Glomerular visceral epithelial cell (primary cell): ENCODE measurements at regions not wholly inside any gene's neighbourhood (a gene's known extent, or its start where the extent isn't known, plus 50 kb on each side); places are given as distances from the start of the nearest gene placed in this dataset.

Source experiments
- DNase-seq: peaks from one replicate; pipeline ENCODE4 v3.0.0-alpha.2; 2016; ENCODE audit errors: extremely low spot score

DNA sequence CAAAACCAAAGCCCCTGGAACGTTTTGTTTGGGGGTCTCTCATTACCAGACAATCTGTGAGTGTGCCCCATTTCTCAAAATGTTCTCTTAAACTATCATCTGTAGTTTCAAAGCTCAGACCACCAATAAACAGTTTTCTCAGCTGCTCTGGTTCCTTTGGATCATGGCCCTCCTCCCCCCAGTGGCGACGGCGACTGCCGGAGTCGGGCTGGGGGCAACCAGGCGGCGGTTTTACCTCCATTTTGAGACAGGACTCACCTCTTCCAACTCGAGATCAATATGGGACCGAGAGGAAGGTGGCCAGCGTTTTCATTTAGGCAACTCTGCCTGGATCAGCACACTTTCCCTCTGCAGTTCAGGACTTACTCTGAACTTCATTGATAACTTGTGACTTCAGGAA lies 141.5 kb upstream of the ZNF32 start:
- no peak for DNase-seq

DNA sequence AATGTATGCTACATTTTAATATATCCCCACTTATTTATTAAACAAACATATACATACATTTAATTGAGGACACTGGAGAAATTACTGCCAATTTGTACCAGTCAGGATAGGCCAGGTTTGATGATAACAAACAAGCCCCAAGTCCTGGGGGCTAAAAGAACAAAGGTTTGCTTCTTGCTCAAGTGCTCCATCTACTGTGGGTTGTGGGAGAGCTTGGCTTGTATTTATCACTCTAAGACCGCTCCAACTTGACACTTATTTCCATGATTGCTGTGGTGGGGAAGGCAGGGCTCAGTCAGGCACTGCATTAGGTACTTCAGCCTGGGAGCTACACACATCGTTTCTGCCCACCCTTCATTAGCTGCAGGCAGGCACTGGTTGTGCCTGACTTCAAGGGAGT lies 136.6 kb upstream of the ZNF32 start:
- no peak for DNase-seq

DNA sequence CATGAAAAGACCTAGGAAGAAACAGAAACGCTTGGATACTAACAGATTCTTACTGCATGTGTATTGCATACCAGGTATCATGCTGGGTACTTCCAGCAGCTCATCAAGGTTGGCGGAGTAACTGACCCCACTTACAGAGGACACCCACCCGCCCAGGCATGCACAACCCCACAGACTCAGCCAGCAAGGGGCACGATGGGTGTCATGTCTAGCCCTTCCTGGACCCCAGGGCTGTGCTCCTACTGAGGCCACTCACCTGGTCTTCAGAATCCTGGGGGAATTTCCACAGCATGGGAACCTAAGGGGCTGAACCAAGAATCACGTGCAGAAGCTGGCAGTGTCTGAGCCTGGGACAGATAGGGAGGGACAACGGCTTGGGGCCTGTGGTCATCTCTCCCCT lies 134.1 kb upstream of the ZNF32 start:
- no peak for DNase-seq

DNA sequence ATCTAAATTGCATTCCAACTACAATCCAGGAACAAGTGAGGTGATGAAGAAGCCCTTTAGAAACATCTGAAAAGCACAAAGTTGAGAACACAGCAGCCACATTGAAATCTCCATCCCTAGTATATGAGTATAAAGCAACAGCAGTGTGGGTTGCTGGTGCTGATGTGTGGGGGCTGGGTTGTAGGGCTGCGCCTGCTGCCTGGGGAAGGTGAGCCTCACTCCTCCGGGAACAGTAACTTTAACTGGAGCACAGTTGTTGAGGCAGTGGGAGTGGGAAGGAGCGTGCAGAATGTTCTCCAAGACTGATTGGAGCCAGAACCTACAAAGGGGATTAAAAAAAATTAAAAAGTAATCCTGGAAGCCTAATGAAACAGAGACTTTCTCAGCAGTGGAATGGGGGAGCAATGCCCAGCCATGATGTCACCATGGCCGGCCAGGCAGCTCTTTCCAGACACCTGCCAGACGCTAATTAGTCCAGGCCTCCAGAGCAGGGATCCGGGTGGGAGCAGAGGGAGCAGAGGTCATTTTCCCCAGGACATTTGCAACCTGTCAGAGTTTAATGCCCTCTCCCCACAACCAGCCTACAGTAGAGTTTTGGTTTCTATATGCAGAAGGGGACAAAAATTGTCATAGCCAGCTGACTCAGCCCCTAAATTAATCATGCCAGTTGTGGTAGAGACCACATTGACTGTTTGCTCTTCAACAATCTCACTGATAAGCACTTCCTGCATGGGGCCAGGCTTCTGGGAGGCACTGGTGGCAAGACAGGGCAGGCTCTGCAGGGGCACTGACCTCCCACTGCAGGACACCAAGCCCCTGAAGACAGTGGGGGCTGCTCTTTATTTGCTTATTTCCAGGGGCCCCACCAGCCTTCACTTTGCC lies 133.0 kb upstream of the ZNF32 start:
- DNase-seq, result peak; percentile 29

DNA sequence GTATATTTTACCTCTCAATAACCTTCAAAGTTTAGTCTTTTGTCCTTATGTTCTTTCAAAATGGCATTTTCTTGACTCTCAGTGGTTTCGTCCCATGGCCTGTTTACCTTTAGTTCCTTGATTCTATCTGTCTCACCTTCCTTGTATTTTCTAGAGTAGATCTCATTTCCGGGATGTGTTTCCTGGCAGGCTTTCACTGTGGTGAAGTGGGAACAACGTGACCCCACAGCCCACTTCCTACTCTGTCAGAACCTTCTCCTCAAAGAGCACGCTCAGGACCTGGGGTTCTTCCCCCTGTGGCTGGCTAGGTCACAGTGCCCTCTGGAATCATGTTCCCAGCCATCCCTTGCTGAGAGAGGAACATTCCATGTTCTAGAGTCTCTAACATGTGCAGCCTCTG lies 129.9 kb upstream of the ZNF32 start:
- DNase-seq, result no peak

DNA sequence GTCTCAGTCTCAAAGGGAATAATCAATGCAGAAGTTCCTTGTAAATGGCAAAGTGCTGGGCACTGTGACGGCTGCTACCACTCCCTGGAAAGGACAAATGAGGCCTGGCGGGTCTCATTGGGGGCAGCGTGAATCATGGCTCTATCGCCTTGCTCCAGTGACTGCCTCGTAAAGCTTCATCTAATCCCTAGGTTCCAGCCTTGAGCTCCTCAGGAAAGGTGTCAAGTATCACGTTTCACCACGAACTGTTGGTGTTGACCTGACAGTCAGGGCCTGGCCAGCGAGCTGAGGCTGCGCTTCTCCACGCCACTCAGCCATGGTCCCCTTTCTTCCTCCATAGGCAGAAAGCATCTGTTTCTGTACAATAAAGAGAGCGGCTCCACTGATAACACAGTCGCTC lies 126.7 kb upstream of the ZNF32 start:
- no peak for DNase-seq

DNA sequence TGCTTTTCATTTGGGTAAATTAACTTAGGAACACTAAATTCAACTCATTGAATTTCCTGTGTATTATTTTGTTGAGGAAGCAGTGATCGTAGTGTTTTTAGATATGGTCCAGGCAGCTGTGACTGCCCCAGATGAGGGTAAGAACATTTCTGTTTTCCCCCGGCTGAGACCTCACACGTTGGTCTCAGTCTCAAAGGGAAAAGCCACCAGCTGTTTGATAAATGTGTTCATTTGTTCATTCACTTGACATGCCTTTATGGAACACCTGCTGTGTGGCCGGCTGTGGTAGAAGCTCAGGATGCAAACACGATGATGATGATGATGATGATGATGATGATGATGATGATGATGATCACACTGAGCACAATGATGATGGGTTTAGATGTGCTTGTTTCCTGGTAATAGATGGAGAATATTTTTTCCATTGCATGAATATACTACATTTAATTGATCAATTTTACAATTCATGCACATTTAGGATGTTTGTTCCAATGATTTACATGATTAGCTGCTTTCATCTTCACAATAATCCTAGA lies 125.6 kb upstream of the ZNF32 start:
- no peak for DNase-seq

DNA sequence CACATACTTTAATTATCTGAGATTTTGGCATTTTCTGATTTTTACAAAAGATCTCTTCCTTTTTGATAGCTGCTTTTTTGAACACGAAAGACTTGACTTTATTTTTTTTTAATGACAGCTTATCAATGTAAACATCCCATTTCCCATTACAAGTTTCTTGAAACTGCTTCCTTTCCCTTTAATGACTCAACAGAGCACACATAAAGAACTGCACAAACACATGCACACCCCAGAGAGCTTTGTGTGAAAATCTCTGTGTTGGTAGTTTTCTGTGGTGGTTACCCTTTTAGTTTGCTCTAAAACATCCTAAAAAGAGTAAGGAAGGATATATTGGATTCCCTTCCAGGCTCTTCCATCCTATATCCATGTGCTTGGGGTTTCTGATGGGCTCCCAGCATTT lies 125.1 kb upstream of the ZNF32 start:
- no peak for DNase-seq

DNA sequence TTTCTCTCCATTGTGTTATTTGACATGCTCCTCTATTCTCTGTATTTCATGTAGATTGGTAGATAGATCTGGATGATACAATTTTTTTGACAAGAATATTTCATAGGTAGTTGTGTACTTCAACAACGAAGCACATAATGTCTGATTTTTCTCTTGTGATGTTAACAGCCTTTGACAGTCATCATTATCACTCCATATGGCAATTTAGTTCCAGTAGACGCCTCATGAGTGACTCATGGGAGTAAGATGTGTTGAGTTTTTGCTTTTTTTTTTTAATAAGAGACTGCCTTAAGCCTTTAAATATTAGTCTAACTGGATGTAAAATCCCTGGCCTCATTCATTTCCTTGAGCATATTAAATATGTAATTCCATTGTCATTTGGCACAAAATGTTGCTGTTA lies 123.5 kb upstream of the ZNF32 start:
- no peak for DNase-seq

DNA sequence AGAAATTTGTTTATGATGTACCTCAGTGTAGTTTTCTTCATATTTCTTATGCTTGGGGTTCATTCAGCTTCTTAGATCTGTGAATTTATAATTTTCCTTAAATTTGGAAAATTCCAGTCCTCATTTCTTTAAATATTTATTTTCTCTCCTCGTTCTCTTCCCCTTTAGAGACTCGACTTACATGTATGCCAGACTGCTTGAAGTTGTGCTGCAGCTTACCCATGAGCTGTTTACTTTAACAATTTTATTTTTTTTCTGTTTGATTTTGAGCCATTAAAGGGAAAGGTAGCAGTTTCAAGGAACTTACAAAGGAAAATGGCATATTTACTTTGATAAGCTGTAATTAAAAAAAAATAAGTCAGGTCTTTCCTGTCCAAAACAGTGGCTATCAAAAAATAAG lies 123.0 kb upstream of the ZNF32 start:
- DNase-seq, result no peak

DNA sequence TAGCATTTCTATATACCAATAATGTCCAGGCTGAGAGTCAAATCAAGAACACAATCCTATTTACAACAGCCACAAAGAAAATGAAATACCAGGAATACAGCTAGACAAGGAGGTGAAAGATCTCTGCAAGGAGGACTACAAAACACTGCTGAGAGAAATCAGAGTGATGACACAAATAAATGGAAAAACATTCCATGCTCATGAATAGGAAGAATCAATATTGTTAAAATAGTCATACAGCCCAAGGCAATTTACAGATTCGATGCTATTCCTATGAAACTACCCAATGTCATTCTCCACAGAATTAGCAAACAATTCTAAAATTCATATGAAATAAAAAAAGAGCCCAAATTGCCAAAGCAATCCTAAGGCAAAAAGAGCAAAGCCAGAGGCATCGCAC lies 116.8 kb upstream of the ZNF32 start:
- DNase-seq, result no peak

DNA sequence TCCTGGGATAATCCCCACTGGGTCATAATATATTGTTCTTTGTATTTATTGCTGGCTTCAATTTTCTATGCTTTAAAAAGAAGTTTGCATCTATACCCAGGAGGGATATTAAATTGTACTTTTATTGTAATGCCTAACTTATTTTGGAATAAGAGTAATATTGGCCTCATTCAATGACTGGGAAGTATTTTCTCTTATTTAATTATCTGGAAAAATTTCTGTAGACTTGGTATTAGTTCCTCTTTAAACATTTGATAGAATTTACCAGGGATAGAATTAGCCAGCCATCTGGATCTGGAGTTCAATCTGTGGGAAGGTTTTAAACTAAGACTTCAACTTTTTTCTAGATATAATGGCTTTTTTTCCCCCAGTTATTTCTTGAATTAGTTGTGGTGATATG lies 115.2 kb upstream of the ZNF32 start:
- no peak for DNase-seq

DNA sequence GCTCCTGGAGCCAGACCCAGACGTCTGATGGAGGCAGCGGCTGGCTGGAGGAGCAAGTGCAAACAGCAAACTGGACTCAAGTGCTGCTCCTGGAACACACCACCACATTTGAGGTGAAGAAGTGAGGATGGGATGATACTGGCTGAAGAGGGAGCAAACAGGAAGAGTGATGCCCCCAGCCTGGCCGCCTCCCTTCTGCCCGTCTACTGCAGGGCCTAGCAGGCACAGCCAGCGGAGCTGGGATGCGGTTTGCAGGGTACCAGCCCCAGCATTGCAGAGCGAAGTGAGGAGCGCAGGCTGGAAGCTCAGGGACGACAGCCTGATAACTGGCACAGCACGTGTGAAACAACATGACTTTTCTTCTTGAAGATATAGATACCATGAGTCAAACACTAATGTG lies 111.8 kb upstream of the ZNF32 start:
- DNase-seq, result no peak

DNA sequence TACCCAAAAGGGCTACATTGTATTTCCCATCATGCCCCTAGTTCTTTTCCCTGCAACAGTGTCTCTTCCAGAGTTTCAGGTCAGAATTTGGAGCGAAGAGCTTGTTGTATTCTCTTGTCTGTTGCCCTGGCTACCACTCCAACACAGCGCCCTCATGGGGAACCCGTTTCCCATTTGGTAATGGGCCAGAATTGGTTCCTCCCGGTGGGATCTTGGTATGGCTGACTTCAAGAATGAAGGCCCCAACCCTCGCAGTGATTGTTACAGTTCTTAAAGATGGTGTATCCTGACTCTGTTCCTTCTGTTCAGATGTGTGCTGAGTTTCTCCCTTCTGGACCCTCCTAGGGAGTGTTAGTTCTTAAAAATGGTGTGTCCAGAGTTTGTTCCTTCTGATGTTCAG lies 110.5 kb upstream of the ZNF32 start:
- no peak for DNase-seq

DNA sequence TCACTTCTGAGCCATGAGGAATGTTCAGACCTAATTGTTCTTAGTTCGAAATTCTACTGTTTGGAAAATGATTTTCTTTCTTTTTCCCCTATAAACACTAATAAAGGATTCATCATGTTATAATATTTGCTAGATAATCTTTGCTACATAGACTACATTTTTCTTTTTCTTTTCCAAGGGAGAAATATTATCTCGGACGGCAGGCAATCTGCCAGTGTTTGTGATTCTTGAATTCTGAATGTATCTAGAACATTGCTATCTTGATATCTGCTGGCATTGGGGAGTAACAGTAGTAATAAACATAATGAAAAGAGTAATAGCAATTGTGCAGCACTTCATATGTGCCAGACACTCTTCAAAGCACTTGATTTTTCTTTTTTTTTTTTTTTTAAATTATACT lies 107.7 kb upstream of the ZNF32 start:
- DNase-seq, result no peak

DNA sequence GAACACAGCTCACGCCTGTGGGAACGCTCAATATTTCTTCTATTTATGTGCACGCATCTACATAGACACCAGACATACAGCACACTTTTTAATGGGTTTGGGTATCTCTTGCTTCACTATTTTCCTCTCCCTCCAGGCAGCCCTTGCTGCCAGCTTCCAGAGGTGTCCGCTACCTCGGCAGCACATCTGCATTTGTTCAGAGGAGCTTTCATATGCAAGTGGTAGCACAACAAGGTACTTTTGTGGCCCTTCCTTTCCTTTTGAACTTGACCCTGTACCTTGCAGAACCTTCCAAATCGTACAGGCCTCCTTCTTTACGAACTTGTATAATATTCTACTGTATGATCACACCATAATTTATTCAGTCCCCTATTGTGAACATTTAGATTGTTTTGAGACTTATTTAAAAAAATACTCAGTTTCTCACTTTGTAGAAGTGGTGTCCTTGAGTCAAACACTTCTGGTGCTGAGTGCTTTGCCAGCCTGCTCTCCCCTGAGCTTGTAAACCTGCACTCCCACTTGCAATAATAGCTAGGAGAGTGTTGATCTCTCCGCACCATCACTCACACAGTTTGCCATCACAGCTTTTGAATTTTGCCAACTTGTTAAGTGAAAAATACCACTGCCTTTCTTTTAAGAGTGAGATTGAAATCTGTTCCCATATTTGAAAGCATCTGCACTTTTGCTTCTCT lies 106.0 kb upstream of the ZNF32 start:
- no peak for DNase-seq

DNA sequence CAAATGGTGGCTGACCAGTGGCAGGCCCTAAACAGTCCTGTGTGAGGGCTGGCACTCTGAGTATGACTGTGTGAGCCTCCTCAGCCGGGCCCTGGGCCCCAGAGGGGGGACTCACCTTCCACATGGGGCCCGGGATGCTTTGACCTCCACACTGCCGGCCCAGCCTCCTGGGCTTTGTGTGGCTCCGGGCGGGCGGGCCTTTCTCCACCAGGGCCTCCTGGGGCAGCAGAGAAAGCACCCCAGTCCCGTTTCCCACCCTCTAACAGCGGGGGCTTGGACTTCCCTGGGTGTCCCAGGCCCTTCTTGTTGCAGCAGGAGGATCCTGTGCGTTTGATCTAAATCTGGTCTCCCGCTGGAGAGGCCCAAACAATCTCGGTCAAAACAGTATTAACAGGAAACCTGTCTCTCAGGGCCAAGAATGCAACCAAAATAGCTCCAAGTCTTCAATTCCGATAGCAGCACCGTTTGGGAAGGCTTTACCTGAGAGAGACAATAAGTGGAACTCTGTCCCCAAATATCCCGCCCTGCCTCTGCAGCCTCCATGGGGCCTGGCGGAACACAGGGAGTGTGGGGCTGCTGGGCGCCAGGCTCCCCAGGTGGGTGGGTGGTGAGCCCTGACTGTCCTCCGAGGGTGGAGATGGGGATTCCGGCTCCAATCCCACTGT lies 104.8 kb upstream of the ZNF32 start:
- no peak for DNase-seq

DNA sequence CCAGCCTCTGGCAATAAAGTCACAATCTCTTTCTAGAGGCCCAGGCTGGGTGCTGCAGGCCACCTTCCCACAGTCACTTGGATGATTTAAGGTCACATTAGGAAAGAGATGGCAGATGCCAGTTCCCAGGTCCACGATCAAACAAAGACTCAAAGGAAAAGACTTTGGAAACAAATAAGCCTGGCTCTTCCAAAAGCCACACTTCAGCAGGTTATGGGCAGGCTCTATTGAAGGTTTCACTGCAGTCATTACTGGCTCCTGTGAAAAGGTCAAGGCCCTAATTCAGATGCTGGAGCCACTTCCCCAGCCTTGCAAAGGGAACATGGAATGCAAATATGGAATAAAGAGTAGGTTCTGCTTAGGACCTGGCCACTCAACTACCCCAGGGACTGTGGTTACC lies 104.0 kb upstream of the ZNF32 start:
- DNase-seq, result no peak

DNA sequence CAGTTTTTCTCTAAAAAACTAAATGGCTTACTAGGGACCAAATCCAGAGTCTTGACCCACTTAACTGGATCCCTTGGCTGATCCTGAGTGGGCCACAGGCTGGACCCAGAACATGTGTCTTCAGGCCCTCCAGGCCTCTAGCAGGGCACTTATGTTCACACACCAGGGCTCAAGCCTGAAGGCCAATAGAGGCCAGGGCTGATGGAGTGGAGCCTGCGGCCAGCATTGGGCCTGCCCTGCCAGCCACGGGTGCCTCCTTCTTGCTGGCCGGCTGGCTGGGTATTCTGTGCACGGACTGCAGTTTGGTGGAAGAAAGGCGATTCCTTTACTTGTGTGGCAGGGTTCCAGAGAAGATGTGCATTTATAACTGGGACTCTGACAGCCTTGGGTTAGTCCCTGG lies 103.0 kb upstream of the ZNF32 start:
- DNase-seq, result no peak

DNA sequence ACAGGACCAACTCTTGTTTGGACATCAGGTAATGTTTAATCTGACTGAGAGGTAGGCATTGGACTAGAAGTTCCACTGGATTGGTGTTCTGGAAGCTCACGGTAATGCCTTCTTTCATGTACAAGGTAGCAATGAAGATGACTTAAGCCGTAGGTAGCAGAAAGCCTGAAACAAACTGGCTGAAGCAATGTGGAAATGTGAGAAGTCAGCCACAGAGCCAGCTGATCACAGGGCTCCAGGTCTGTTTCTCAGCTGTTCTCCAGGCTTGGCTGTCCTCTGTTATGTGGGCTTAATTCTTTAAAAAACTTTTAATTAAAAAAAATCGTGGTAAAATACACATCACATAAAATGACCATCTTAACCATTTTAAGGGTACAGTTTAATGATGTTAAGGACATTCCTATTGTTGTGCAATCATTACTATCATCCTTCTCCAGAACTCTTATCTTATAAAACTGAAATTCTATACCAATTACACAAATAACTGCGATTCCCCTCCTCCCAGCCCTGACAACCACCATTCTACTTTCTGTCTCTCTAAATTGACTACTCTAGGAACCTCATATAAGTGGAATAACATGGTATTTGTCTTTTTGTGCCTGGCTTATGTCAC lies 101.4 kb upstream of the ZNF32 start:
- DNase-seq, result no peak

DNA sequence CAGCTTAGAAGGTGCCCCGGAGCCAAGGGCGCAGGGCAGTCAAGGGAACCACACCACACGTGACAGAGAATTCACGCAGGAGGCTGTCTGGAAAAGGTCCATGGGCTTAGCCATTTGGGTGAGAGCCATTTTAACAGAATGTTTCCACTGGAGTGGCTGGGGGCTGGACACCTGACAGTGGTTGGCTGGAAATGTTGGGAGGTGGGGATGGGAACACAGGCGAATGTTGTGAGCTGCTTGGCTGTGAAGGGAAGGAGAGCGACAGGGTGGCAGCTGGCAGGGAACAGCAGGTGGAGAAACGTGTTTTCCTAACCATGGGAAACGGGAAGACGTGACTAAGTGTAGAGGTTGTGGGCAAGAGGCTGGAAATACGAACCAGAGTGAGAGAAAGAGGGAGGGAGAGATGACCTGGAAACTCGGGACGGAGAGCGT lies 100.5 kb upstream of the ZNF32 start:
- DNase-seq, result no peak

DNA sequence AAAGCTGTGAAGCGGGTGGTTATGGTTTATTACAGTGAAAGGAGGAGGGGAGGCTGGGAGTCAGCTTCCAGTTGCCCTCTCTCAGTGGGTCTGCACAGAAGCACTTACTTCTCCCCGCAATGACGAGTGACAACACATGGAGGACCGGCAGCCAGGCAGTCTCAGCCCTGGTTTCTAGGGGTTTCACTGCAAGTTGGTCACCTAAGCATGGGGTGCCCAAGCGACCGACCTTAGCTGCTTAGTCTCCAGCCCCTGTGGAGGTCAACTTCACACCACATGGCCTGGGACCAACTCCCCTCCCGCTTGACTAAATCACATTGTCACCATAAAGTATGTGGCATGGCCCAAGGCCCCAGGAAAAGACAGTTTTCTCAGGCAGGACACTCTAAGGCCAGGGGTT lies 99.9 kb upstream of the ZNF32 start:
- no peak for DNase-seq
